ENCODE measurements at regions not wholly inside any gene's neighbourhood (a gene's known extent, or its start where the extent isn't known, plus 50 kb on each side); places are given as distances from the start of the nearest gene placed in this dataset.

- DNase-seq (ENCODE audit: low read depth), result no peak
Observed at GRCh38 chr19:31804668-31805067, 455.4 kb upstream of the TSHZ3 start.

GRCh38 chr19:31810536-31811109, 461.4 kb upstream of the TSHZ3 start:
- DNase-seq (ENCODE audit: low read depth), result no peak

- no peak for DNase-seq (ENCODE audit: low read depth)
Observed at GRCh38 chr19:31817971-31818797, 468.9 kb upstream of the TSHZ3 start.

GRCh38 chr19:31818798-31819105, 469.5 kb upstream of the TSHZ3 start:
- no peak for DNase-seq (ENCODE audit: low read depth)

- no peak for DNase-seq (ENCODE audit: low read depth)
Observed at GRCh38 chr19:31819837-31820236, 470.6 kb upstream of the TSHZ3 start.

GRCh38 chr19:31821346-31821745, 472.1 kb upstream of the TSHZ3 start:
- no peak for DNase-seq (ENCODE audit: low read depth)

- no peak for DNase-seq (ENCODE audit: low read depth)
Observed at GRCh38 chr19:31825134-31826094, 476.2 kb upstream of the TSHZ3 start.

GRCh38 chr19:31826325-31826724, 477.1 kb upstream of the TSHZ3 start:
- no peak for DNase-seq (ENCODE audit: low read depth)

GRCh38 chr19:31831421-31832175, 482.4 kb upstream of the TSHZ3 start:
- no peak for DNase-seq (ENCODE audit: low read depth)

GRCh38 chr19:31832176-31832548, 482.9 kb upstream of the TSHZ3 start:
- no peak for DNase-seq (ENCODE audit: low read depth)

GRCh38 chr19:31834070-31834469, 484.8 kb upstream of the TSHZ3 start:
- no peak for DNase-seq (ENCODE audit: low read depth)

- DNase-seq (ENCODE audit: low read depth), result no peak
Observed at GRCh38 chr19:31838163-31838815, 489.1 kb upstream of the TSHZ3 start.

GRCh38 chr19:31840371-31840770, 491.1 kb upstream of the TSHZ3 start:
- no peak for DNase-seq (ENCODE audit: low read depth)

GRCh38 chr19:31841755-31842154, 492.5 kb upstream of the TSHZ3 start:
- no peak for DNase-seq (ENCODE audit: low read depth)

- DNase-seq (ENCODE audit: low read depth), result no peak
Observed at GRCh38 chr19:31863122-31863521, 482.3 kb upstream of the ZNF507 start.

- DNase-seq (ENCODE audit: low read depth), result no peak
Observed at GRCh38 chr19:31874313-31874712, 471.1 kb upstream of the ZNF507 start.

GRCh38 chr19:31875591-31875990, 469.8 kb upstream of the ZNF507 start:
- no peak for DNase-seq (ENCODE audit: low read depth)

GRCh38 chr19:31880283-31880682, 465.1 kb upstream of the ZNF507 start:
- DNase-seq (ENCODE audit: low read depth), result no peak

- no peak for DNase-seq (ENCODE audit: low read depth)
Observed at GRCh38 chr19:31881988-31882387, 463.4 kb upstream of the ZNF507 start.

- no peak for DNase-seq (ENCODE audit: low read depth)
Observed at GRCh38 chr19:31882709-31883108, 462.7 kb upstream of the ZNF507 start.

- no peak for DNase-seq (ENCODE audit: low read depth)
Observed at GRCh38 chr19:31883296-31883990, 462.0 kb upstream of the ZNF507 start.
